Uterus (tissue), 2 donors: ENCODE measurements at regions not wholly inside any gene's neighbourhood (a gene's known extent, or its start where the extent isn't known, plus 50 kb on each side); places are given as distances from the start of the nearest gene placed in this dataset.

Experiments used
- CTCF ChIP-seq, 4 experiments: fragments of 200-600 bp in 2 of 4; fragments of 450-650 bp in 2 of 4; sonication (generic) in 2 of 4; IDR thresholded peaks; one replicate each; pipeline ENCODE4 v1.5.1; 2016 to 2019; ENCODE audit warnings: antibody characterized with exemption in 4 of 4, mild to moderate bottlenecking in 2 of 4, moderate library complexity in 1 of 4
- POLR2A ChIP-seq, 2 donors: fragments of 450-650 bp; IDR thresholded peaks; one replicate each; pipeline ENCODE4 v1.6.1; 2016; ENCODE audit warnings: antibody characterized with exemption in 2 of 2, mild to moderate bottlenecking in 1 of 2, moderate library complexity in 1 of 2

- TF ChIP-seq CTCF (IDR thresholded peaks at IDR 0.05) (no peak), POLR2A (IDR thresholded peaks at IDR 0.05) (no peak)
Measured at GRCh38 chr21:38567970-38568360, 69.7 kb upstream of the ERG start.
